Endodermal cell (in vitro differentiated cells): ENCODE measurements at regions not wholly inside any gene's neighbourhood (a gene's known extent, or its start where the extent isn't known, plus 50 kb on each side); places are given as distances from the start of the nearest gene placed in this dataset.
A peak's percentile ranks its signal among the peaks of the same experiment; 100 is the strongest.
"Not testable (repeated sequence)": the region's sequence is repeated elsewhere in the genome, so short reads cannot be mapped to it uniquely, and the experiment has no call there.

Source experiments
- DNase-seq: peaks from one replicate; pipeline ENCODE4 v3.0.0-alpha.2; 2017
- H3K27ac ChIP-seq: 2 replicates; pipeline ENCODE4 v1.5.1; 2013; ENCODE audit warnings: mild to moderate bottlenecking, low read depth, low read length, moderate library complexity
- H3K27me3 ChIP-seq: 2 replicates; pipeline ENCODE4 v1.6.1; 2013; ENCODE audit warnings: mild to moderate bottlenecking, low read length, moderate library complexity; ENCODE audit not compliant: insufficient read depth, control insufficient read depth, poor library complexity, severe bottlenecking
- H3K36me3 ChIP-seq: 2 replicates; pipeline ENCODE4 v1.7.0; 2013; ENCODE audit warnings: mild to moderate bottlenecking, low read length, moderate library complexity; ENCODE audit not compliant: control insufficient read depth, insufficient read depth
- H3K4me1 ChIP-seq: one replicate; pipeline ENCODE4 v1.7.0; 2013; ENCODE audit warnings: low read length; ENCODE audit not compliant: control insufficient read depth, insufficient read depth
- H3K4me3 ChIP-seq: 2 replicates; pipeline ENCODE4 v1.5.1; 2013; ENCODE audit warnings: mild to moderate bottlenecking, low read length, moderate library complexity
- H3K9ac ChIP-seq: 2 replicates; pipeline ENCODE4 v1.6.1; 2013; ENCODE audit warnings: mild to moderate bottlenecking, low read length, moderate library complexity; ENCODE audit not compliant: poor library complexity, severe bottlenecking; ENCODE audit errors: extremely low read depth
- H3K9me3 ChIP-seq: 2 replicates; pipeline ENCODE4 v1.6.1; 2013; ENCODE audit warnings: mild to moderate bottlenecking, low read length, moderate library complexity; ENCODE audit not compliant: control insufficient read depth
- H3K27ac Mint-ChIP-seq: 2 replicates; pipeline ENCODE4 v1.8.0; 2020; ENCODE audit warnings: mixed read lengths
- H3K27me3 Mint-ChIP-seq: 2 replicates; pipeline ENCODE4 v1.8.0; 2021; ENCODE audit warnings: mild to moderate bottlenecking, mixed read lengths; ENCODE audit not compliant: insufficient read depth
- H3K36me3 Mint-ChIP-seq: 2 replicates; pipeline ENCODE4 v1.8.0; 2020; ENCODE audit warnings: low read depth, mixed read lengths
- H3K4me1 Mint-ChIP-seq: 2 replicates; pipeline ENCODE4 v1.8.0; 2020; ENCODE audit warnings: mixed read lengths
- H3K4me3 Mint-ChIP-seq: 2 replicates; pipeline ENCODE4 v1.8.0; 2020; ENCODE audit warnings: mild to moderate bottlenecking, moderate library complexity, mixed read lengths
- H3K9me3 Mint-ChIP-seq: 2 replicates; pipeline ENCODE4 v1.8.0; 2020; ENCODE audit warnings: mild to moderate bottlenecking, mixed read lengths
- CTCF ChIP-seq: fragments of 200-600 bp; sonication (generic); conservative IDR thresholded peaks from 2 replicates; pipeline ENCODE4 v1.5.0; 2021; ENCODE audit warnings: antibody characterized with exemption, mild to moderate bottlenecking
- WGBS, 2 experiments: methylation state at CpG; one replicate each; pipeline versions ENCODE4 v1.1.5 to v1.1.7; 2013; ENCODE audit warnings: missing lambda C conversion rate in 2 of 2, mixed read lengths in 1 of 2; ENCODE audit not compliant: insufficient coverage in 1 of 2, insufficient read length in 1 of 2; 5-methylcytosine and 5-hydroxymethylcytosine counted together

DNA sequence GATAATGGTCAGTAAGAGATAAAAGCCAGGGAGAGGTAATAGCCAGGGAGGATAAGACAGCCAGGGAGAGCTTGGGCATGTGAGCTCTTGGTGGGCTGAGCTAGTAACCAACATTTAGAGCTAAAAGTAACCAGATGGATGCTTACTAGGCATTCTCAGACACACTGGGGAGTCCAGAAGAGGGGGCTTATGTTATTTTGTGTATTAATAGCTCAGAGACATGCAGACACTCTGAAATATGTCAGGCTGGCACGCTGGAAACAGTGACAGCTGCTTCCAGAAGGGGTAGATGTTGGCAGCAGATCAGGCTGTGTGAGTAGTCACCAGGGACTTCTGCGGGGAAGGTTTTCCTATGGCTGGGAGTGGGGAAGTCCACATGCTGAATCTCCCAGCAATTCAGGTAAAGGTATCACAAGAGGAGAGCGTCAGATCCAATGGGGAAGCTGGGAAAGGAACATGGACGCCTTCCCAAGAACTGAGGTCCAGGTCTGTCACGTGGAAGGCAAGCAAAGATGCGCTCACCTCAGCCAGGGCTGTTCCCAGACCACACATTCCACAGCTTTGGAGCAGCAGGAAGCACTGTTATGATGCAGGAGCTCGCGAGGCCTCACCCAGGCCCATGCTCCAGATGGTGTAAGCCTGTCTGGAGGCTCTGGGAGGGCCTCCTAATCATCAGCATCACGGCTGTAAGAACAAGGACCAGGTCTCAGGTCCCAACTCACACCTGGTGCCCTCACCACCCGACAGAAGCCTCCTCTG lies 196.0 kb downstream of the ATP6V0E2 start:
- not testable (repeated sequence) for H3K27ac ChIP-seq, H3K9me3 Mint-ChIP-seq, H3K4me3 Mint-ChIP-seq, H3K4me1 ChIP-seq, H3K36me3 Mint-ChIP-seq, H3K36me3 ChIP-seq, H3K4me3 ChIP-seq, H3K4me1 Mint-ChIP-seq, H3K9ac ChIP-seq, H3K27ac Mint-ChIP-seq, H3K9me3 ChIP-seq, DNase-seq
- 84 to 100% methylated on average over 4 to 10 of the region's 10 CpGs for WGBS, 2 experiments
- peaks cover 48% of the 10 kb centered on the region for H3K27me3 Mint-ChIP-seq
- H3K27me3 ChIP-seq: peaks cover 11% of the 10 kb centered on the region

- WGBS, 2 experiments: 71 to 87% methylated on average over 1 of the region's 1 CpG
Observed at GRCh38 chr7:150077543-150077942, 203.8 kb downstream of the ATP6V0E2 start.

GRCh38 chr7:150081865-150082264 lies 208.1 kb downstream of the ATP6V0E2 start:
- not testable (repeated sequence) for H3K4me1 Mint-ChIP-seq, H3K27ac Mint-ChIP-seq

More at GRCh38 chr7:150077543-150077942, 203.8 kb downstream of the ATP6V0E2 start:
- not testable (repeated sequence) for H3K36me3 Mint-ChIP-seq, H3K36me3 ChIP-seq, H3K9ac ChIP-seq, DNase-seq, H3K9me3 Mint-ChIP-seq, H3K9me3 ChIP-seq, H3K27ac Mint-ChIP-seq, H3K4me3 Mint-ChIP-seq, H3K4me3 ChIP-seq, H3K27ac ChIP-seq, H3K4me1 Mint-ChIP-seq, H3K27me3 ChIP-seq, H3K4me1 ChIP-seq
- peaks cover 41% of the 10 kb centered on the region for H3K27me3 Mint-ChIP-seq

DNA sequence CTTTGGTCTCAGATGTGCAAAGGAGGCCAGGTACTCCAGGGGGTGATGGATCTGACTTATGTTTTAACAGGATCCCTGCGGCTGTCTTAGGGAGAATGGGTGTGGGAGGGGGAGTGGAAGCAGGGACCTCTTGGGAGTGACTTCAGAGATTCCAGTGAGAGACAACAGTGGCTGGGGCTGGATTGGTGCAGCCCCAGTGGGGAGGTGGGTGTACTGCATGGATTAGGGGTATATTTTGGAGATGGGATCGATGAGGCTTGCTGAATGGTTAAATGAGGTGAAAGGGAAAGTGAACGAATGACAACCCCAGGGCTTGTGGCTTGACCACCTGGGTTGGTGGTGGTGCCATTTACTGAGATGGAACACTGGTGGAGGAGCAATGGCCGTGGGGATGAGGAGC lies 211.0 kb downstream of the ATP6V0E2 start:
- H3K27ac Mint-ChIP-seq, H3K36me3 ChIP-seq, H3K9me3 Mint-ChIP-seq, H3K27ac ChIP-seq, H3K4me1 ChIP-seq, H3K9me3 ChIP-seq, H3K36me3 Mint-ChIP-seq, H3K4me3 Mint-ChIP-seq, H3K27me3 ChIP-seq, H3K4me1 Mint-ChIP-seq, H3K4me3 ChIP-seq, H3K9ac ChIP-seq: not testable (repeated sequence)
- 89 to 92% methylated on average over 2 to 4 of the region's 4 CpGs for WGBS, 2 experiments
- peak; percentile 55 for DNase-seq
- TF ChIP-seq CTCF: peak; percentile 53
- peaks cover 24% of the 10 kb centered on the region for H3K27me3 Mint-ChIP-seq

More at GRCh38 chr7:150081865-150082264, 208.1 kb downstream of the ATP6V0E2 start:
- H3K4me3 Mint-ChIP-seq, H3K27me3 ChIP-seq, H3K4me3 ChIP-seq, H3K36me3 ChIP-seq, H3K9me3 ChIP-seq, H3K27ac ChIP-seq, H3K36me3 Mint-ChIP-seq, H3K9ac ChIP-seq, DNase-seq, H3K9me3 Mint-ChIP-seq, H3K4me1 ChIP-seq: not testable (repeated sequence)
- peaks cover 39% of the 10 kb centered on the region for H3K27me3 Mint-ChIP-seq

GRCh38 chr7:150087478-150087877 lies 213.7 kb downstream of the ATP6V0E2 start:
- peaks cover 16% of the 10 kb centered on the region for H3K27me3 Mint-ChIP-seq
- not testable (repeated sequence) for H3K27ac ChIP-seq, H3K4me3 Mint-ChIP-seq, H3K36me3 ChIP-seq, H3K9me3 ChIP-seq, H3K9ac ChIP-seq, H3K4me3 ChIP-seq, DNase-seq, H3K4me1 Mint-ChIP-seq, H3K4me1 ChIP-seq, H3K36me3 Mint-ChIP-seq, H3K9me3 Mint-ChIP-seq, H3K27me3 ChIP-seq, H3K27ac Mint-ChIP-seq
- WGBS, 2 experiments: 83 to 85% methylated on average over 3 to 4 of the region's 4 CpGs

DNA sequence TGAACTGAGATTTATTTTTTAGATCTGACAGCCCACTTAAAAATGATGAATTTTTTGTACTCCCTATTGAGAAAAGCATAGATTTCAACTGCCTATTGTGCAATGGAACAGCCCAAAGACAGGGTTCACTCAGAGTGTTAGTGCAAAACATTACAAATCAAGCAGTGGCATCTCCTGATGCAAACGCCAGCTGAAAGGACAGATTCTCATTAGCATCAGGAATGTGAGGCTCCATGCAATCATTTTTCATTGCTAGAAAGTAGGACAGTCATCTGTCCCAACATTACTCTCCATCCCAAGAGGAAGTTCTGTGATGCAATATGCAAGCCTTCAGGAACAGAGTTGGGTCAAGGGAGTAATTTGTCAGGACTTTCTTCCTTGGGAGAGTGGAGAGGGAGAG lies 215.4 kb downstream of the ATP6V0E2 start:
- not testable (repeated sequence) for H3K27ac ChIP-seq, H3K4me1 Mint-ChIP-seq, H3K9me3 ChIP-seq, H3K4me1 ChIP-seq, H3K9ac ChIP-seq, H3K4me3 Mint-ChIP-seq, H3K27me3 ChIP-seq, DNase-seq, H3K36me3 Mint-ChIP-seq, H3K36me3 ChIP-seq, H3K27ac Mint-ChIP-seq, H3K4me3 ChIP-seq, H3K9me3 Mint-ChIP-seq
- 75% methylated on average over 1 of the region's 1 CpG; no CpG with 5 or more reads in 1 of the 2 experiments for WGBS, 2 experiments
- H3K27me3 Mint-ChIP-seq: peaks cover 16% of the 10 kb centered on the region
